ENCODE measurements at regions not wholly inside any gene's neighbourhood (a gene's known extent, or its start where the extent isn't known, plus 50 kb on each side); places are given as distances from the start of the nearest gene placed in this dataset.
"Not testable (repeated sequence)": the region's sequence is repeated elsewhere in the genome, so short reads cannot be mapped to it uniquely, and the experiment has no call there.

- WGBS (ENCODE audit: insufficient coverage): 98% methylated on average over 4 of the region's 6 CpGs
- H3K4me1 Mint-ChIP-seq: peaks cover 0 to 5% of the 10 kb centered on the region in 2 donors
- no peak for ATAC-seq
- Histone ChIP-seq H3K27ac (ENCODE audit: low read length) (no peak overlapping the region), H3K4me3 (ENCODE audit: low read length) (no peak overlapping the region), H3K4me1 (ENCODE audit: control insufficient read depth, insufficient read depth, low read length) (no peaks in the 10 kb centered on the region), H3K36me3 (ENCODE audit: control insufficient read depth, insufficient read depth, low read length) (no peaks in the 10 kb centered on the region), H3K27me3 (ENCODE audit: control insufficient read depth, insufficient read depth, low read length) (no peaks in the 10 kb centered on the region), H3K9me3 (ENCODE audit: control insufficient read depth, insufficient read depth, low read length) (no peaks in the 10 kb centered on the region)
- peaks cover 0 to 6% of the 10 kb centered on the region in 2 donors for H3K27me3 Mint-ChIP-seq (ENCODE audit: low read depth in 2 of 2)
- no peaks in the 10 kb centered on the region for H3K36me3 Mint-ChIP-seq
- TF ChIP-seq CTCF (IDR thresholded peaks at IDR 0.05): no peak
- no peak for DNase-seq
- intact Hi-C loops (cut with micrococcal nuclease): no loop called here
- no peak overlapping the region for H3K4me3 Mint-ChIP-seq
- H3K9me3 Mint-ChIP-seq: no peaks in the 10 kb centered on the region
- H3K27ac Mint-ChIP-seq: no peak overlapping the region
Observed at GRCh38 chr10:4159173-4159572, 374.2 kb upstream of the KLF6 start.

GRCh38 chr10:4154191-4154715 lies 369.2 kb upstream of the KLF6 start:
- Histone ChIP-seq H3K4me3 (ENCODE audit: low read length) (no peak overlapping the region), H3K9me3 (ENCODE audit: control insufficient read depth, insufficient read depth, low read length) (no peaks in the 10 kb centered on the region), H3K27me3 (ENCODE audit: control insufficient read depth, insufficient read depth, low read length) (no peaks in the 10 kb centered on the region), H3K4me1 (ENCODE audit: control insufficient read depth, insufficient read depth, low read length) (no peaks in the 10 kb centered on the region), H3K27ac (ENCODE audit: low read length) (no peak overlapping the region), H3K36me3 (ENCODE audit: control insufficient read depth, insufficient read depth, low read length) (no peaks in the 10 kb centered on the region)
- intact Hi-C loops (cut with micrococcal nuclease): no loop called here
- Mint-ChIP-seq H3K4me3 (no peak overlapping the region), H3K4me1 (no peaks in the 10 kb centered on the region), H3K27ac (no peak overlapping the region), H3K27me3 (ENCODE audit: low read depth in 2 of 2) (peaks cover 0 to 4% of the 10 kb centered on the region in 2 donors), H3K9me3 (no peaks in the 10 kb centered on the region), H3K36me3 (no peaks in the 10 kb centered on the region)
- no peak for TF ChIP-seq CTCF (IDR thresholded peaks at IDR 0.05)
- ATAC-seq: no peak
- WGBS (ENCODE audit: insufficient coverage): 46% methylated on average over 4 of the region's 4 CpGs
- peak in 1 of 2 donors; percentile 58 for DNase-seq

DNA sequence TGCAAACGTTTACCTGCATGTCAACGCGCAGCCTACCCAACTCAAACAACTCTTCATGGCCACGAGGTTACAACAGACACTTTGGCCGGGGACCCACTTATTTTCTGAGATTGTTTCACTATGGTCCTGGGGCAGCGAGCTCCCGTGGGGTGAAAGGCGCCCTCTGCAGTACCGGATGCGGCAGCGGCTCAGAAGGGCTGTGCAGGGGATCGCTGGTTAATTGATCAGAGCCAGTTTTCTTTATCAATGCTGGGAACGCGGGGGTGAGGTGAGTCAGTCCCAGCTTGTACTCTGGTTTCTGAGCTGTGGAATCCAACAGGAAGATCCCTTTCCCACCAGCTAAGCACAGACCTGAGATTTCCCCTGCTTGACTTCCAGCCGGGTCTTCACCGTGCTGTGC lies 366.5 kb upstream of the KLF6 start:
- no peak for TF ChIP-seq CTCF (IDR thresholded peaks at IDR 0.05)
- no peaks in the 10 kb centered on the region for H3K9me3 ChIP-seq (ENCODE audit: control insufficient read depth, insufficient read depth, low read length)
- Mint-ChIP-seq H3K27me3 (ENCODE audit: low read depth in 2 of 2) (peaks cover 0 to 4% of the 10 kb centered on the region in 2 donors), H3K27ac (no peak overlapping the region), H3K4me1 (no peaks in the 10 kb centered on the region), H3K9me3 (no peaks in the 10 kb centered on the region), H3K36me3 (no peaks in the 10 kb centered on the region), H3K4me3 (no peak overlapping the region)
- H3K27ac ChIP-seq (ENCODE audit: low read length): no peak overlapping the region
- intact Hi-C loops (cut with micrococcal nuclease): no loop called here
- H3K4me3 ChIP-seq (ENCODE audit: low read length): no peak overlapping the region
- H3K27me3 ChIP-seq (ENCODE audit: control insufficient read depth, insufficient read depth, low read length): no peaks in the 10 kb centered on the region
- no peak for DNase-seq
- no peaks in the 10 kb centered on the region for H3K4me1 ChIP-seq (ENCODE audit: control insufficient read depth, insufficient read depth, low read length)
- no peak for ATAC-seq
- WGBS (ENCODE audit: insufficient coverage): 94% methylated on average over 15 of the region's 16 CpGs
- H3K36me3 ChIP-seq (ENCODE audit: control insufficient read depth, insufficient read depth, low read length): no peaks in the 10 kb centered on the region

GRCh38 chr10:4150676-4151075 lies 365.7 kb upstream of the KLF6 start:
- Histone ChIP-seq H3K27ac (ENCODE audit: low read length) (no peak overlapping the region), H3K27me3 (ENCODE audit: control insufficient read depth, insufficient read depth, low read length) (no peaks in the 10 kb centered on the region), H3K9me3 (ENCODE audit: control insufficient read depth, insufficient read depth, low read length) (no peaks in the 10 kb centered on the region), H3K4me1 (ENCODE audit: control insufficient read depth, insufficient read depth, low read length) (no peaks in the 10 kb centered on the region), H3K4me3 (ENCODE audit: low read length) (no peak overlapping the region), H3K36me3 (ENCODE audit: control insufficient read depth, insufficient read depth, low read length) (no peaks in the 10 kb centered on the region)
- H3K27ac Mint-ChIP-seq: no peak overlapping the region
- H3K4me1 Mint-ChIP-seq: no peaks in the 10 kb centered on the region
- peaks cover 0 to 4% of the 10 kb centered on the region in 2 donors for H3K27me3 Mint-ChIP-seq (ENCODE audit: low read depth in 2 of 2)
- H3K36me3 Mint-ChIP-seq: no peaks in the 10 kb centered on the region
- ATAC-seq (no peak), DNase-seq (no peak)
- no peak overlapping the region for H3K4me3 Mint-ChIP-seq
- no peaks in the 10 kb centered on the region for H3K9me3 Mint-ChIP-seq
- no peak for TF ChIP-seq CTCF (IDR thresholded peaks at IDR 0.05)
- 95% methylated on average over 3 of the region's 4 CpGs for WGBS (ENCODE audit: insufficient coverage)
- intact Hi-C loops (cut with micrococcal nuclease): no loop called here

DNA sequence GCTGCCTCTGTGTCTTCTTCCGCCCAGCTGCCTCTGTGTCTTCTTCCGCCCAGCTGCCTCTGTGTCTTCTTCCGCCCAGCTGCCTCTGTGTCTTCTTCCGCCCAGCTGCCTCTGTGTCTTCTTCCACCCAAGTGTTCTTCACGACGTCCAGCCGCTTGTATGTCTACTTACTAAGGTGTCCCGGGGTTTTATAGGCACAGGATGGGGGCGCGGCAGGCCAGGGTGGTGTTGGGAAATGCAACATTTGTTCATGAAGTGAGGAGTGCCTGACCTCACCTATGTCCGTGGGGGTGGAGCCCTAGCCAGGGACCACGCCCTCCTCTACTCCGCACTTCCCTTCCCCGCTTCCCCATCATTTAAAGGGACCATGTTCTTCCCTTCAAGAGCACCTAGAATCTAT lies 364.5 kb upstream of the KLF6 start:
- DNase-seq; H3K4me1 Mint-ChIP-seq; H3K27me3 ChIP-seq (ENCODE audit: control insufficient read depth, insufficient read depth, low read length); H3K4me3 Mint-ChIP-seq; H3K27ac ChIP-seq (ENCODE audit: low read length); H3K36me3 ChIP-seq (ENCODE audit: control insufficient read depth, insufficient read depth, low read length); H3K9me3 Mint-ChIP-seq; H3K27me3 Mint-ChIP-seq (ENCODE audit: low read depth in 2 of 2); H3K4me1 ChIP-seq (ENCODE audit: control insufficient read depth, insufficient read depth, low read length); intact Hi-C loops (cut with micrococcal nuclease); H3K9me3 ChIP-seq (ENCODE audit: control insufficient read depth, insufficient read depth, low read length); H3K27ac Mint-ChIP-seq; ATAC-seq; H3K4me3 ChIP-seq (ENCODE audit: low read length); H3K36me3 Mint-ChIP-seq: not testable (repeated sequence)
- 97% methylated on average over 12 of the region's 14 CpGs for WGBS (ENCODE audit: insufficient coverage)

Measured in natural killer cell (primary cell).